Right lung (tissue), 2 donors: ENCODE measurements at regions not wholly inside any gene's neighbourhood (a gene's known extent, or its start where the extent isn't known, plus 50 kb on each side); places are given as distances from the start of the nearest gene placed in this dataset.
A peak's percentile ranks its signal among the peaks of the same experiment; 100 is the strongest.
"Not testable (repeated sequence)": the region's sequence is repeated elsewhere in the genome, so short reads cannot be mapped to it uniquely, and the experiment has no call there.

Experiments used
- DNase-seq, 2 donors: peaks; one replicate each; pipeline ENCODE4 v3.0.0-alpha.2; 2013

GRCh38 chr12:84397263-84397662 lies 515.3 kb downstream of the SLC6A15 start:
- DNase-seq = no peak

- not testable (repeated sequence) for DNase-seq
These were observed 521.4 kb downstream of the SLC6A15 start for GRCh38 chr12:84391176-84391575.

- no peak for DNase-seq
These were observed 528.2 kb downstream of the SLC6A15 start for GRCh38 chr12:84384384-84384783.

GRCh38 chr12:84382486-84382885 lies 530.1 kb downstream of the SLC6A15 start:
- not testable (repeated sequence) for DNase-seq

GRCh38 chr12:84376320-84376719 lies 536.3 kb downstream of the SLC6A15 start:
- DNase-seq = no peak

GRCh38 chr12:84375449-84376170 lies 537.0 kb downstream of the SLC6A15 start:
- DNase-seq = peak; percentile 12 to 30

- no peak for DNase-seq
These were observed 550.1 kb downstream of the SLC6A15 start for GRCh38 chr12:84362552-84362897.

GRCh38 chr12:84361651-84362551 lies 550.7 kb downstream of the SLC6A15 start:
- DNase-seq = no peak

- no peak for DNase-seq
These were observed 555.3 kb downstream of the SLC6A15 start for GRCh38 chr12:84357314-84357713.

- no peak for DNase-seq
These were observed 556.4 kb downstream of the SLC6A15 start for GRCh38 chr12:84356224-84356623.

- no peak for DNase-seq
These were observed 557.0 kb downstream of the SLC6A15 start for GRCh38 chr12:84355561-84355960.

GRCh38 chr12:84348582-84348981 lies 564.0 kb downstream of the SLC6A15 start:
- no peak for DNase-seq

- DNase-seq = no peak
These were observed 571.0 kb downstream of the SLC6A15 start for GRCh38 chr12:84341467-84342193.

- no peak for DNase-seq
These were observed 576.4 kb downstream of the SLC6A15 start for GRCh38 chr12:84336231-84336630.

GRCh38 chr12:84329938-84330337 lies 582.7 kb downstream of the SLC6A15 start:
- no peak for DNase-seq

GRCh38 chr12:84315926-84316325 lies 596.7 kb downstream of the SLC6A15 start:
- DNase-seq = no peak

- DNase-seq = no peak
These were observed 599.3 kb downstream of the SLC6A15 start for GRCh38 chr12:84313323-84313675.

GRCh38 chr12:84308211-84308610 lies 604.4 kb downstream of the SLC6A15 start:
- no peak for DNase-seq

- peak; percentile 23 to 29 for DNase-seq
These were observed 607.5 kb downstream of the SLC6A15 start for GRCh38 chr12:84305144-84305543.

- no peak for DNase-seq
These were observed 618.4 kb downstream of the SLC6A15 start for GRCh38 chr12:84294246-84294645.

- no peak for DNase-seq
These were observed 622.4 kb downstream of the SLC6A15 start for GRCh38 chr12:84290168-84290567.

GRCh38 chr12:84277986-84278385 lies 634.6 kb downstream of the SLC6A15 start:
- no peak for DNase-seq

GRCh38 chr12:84276215-84276614 lies 636.4 kb downstream of the SLC6A15 start:
- DNase-seq = no peak
